NB4 (cell line): ENCODE measurements at regions not wholly inside any gene's neighbourhood (a gene's known extent, or its start where the extent isn't known, plus 50 kb on each side); places are given as distances from the start of the nearest gene placed in this dataset.

ENCODE experiments used
- DNase-seq: peaks from one replicate; pipeline ENCODE4 v3.0.0; 2010; ENCODE audit warnings: low read depth
- H3K4me3 ChIP-seq: one replicate; pipeline ENCODE4 v1.5.1; 2011; ENCODE audit warnings: mild to moderate bottlenecking, low read depth, low read length, moderate library complexity
- CTCF ChIP-seq: IDR thresholded peaks from one replicate; pipeline ENCODE4 v1.5.1; 2012; ENCODE audit warnings: low read depth, low read length
- MAX ChIP-seq: IDR thresholded peaks from 2 replicates; pipeline ENCODE4 v1.6.1; 2011; ENCODE audit warnings: low read depth, low read length
- MYC ChIP-seq: IDR thresholded peaks from 2 replicates; pipeline ENCODE4 v1.6.1; 2011; ENCODE audit warnings: low read depth, low read length
- POLR2A ChIP-seq: IDR thresholded peaks from 2 replicates; pipeline ENCODE4 v1.6.1; 2011; ENCODE audit warnings: mild to moderate bottlenecking; ENCODE audit not compliant: insufficient read length; ENCODE audit errors: extremely low read depth

DNA sequence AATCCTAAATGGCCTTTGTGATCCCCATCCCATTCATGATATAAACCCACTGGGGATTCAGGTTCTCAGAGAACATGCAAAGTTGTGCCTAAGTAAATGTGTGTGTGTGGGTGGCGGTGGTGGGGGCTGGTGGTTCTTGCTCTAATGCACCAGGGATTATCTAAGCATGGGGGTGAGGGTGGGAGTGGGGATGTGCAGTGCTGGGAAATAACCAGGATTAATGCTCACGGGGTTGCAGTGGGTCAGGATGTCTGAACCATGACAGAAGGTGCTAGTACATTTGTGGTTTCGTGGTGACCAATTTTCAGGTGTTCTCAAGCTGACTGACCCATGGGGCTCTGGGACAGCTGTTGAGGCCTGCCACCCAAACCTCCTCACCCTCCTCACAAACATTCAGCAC lies 101.0 kb downstream of the ZNF608 start:
- H3K4me3 ChIP-seq: no peak overlapping the region
- no peak for DNase-seq
- TF ChIP-seq MYC: no peak
- TF ChIP-seq MAX: no peak
- TF ChIP-seq CTCF: no peak
- TF ChIP-seq POLR2A: no peak

GRCh38 chr5:124644582-124644981 lies 101.9 kb downstream of the ZNF608 start:
- H3K4me3 ChIP-seq: no peak overlapping the region
- TF ChIP-seq POLR2A (no peak), MYC (no peak), MAX (no peak), CTCF (no peak)
- no peak for DNase-seq

- TF ChIP-seq MYC (no peak), POLR2A (no peak), MAX (no peak), CTCF (no peak)
- DNase-seq: no peak
These were observed 102.3 kb downstream of the ZNF608 start for GRCh38 chr5:124644138-124644537.

DNA sequence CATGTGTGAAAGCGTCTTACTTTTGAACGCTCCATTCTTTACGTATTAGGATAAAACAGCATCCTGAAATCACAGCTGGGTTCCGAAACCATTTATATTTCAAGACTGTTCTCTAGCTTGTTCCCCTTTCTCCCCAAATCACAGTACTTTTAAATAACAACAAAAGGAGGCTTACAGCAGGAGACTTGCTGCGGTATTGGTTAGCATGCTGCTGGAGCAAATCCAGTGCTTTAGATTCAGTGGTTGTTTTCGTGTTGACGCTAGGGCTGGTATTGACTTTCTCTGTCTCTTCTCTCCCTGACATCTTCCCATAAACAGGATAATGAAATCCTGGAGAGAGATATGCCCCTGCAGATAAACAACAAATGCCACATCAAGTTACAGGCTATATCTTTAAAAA lies 103.1 kb downstream of the ZNF608 start:
- TF ChIP-seq MAX (no peak), CTCF (no peak)
- H3K4me3 ChIP-seq: no peak overlapping the region
- no peak for DNase-seq

More at GRCh38 chr5:124644138-124644537, 102.3 kb downstream of the ZNF608 start:
- H3K4me3 ChIP-seq: no peak overlapping the region

DNA sequence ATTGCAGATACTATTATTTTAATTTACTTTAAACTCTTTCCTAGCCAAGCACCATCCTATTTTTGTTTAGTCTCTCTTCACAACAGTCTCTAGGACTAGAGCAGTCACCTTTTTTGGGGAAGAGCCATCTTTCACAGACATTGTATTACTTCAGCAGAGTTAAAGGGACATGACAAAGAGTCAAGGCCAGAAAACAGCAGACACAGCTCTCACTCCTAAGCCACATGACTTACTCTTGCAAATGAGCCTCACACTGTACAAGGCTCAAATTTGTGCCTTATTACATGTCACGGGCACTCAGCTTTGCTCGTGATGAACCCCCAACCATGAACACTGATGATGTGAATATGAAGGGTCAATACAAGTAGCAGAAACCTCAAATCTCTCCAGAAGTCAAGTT lies 104.3 kb downstream of the ZNF608 start:
- no peak overlapping the region for H3K4me3 ChIP-seq
- no peak for DNase-seq
- TF ChIP-seq MYC: no peak
- no peak for TF ChIP-seq MAX
- TF ChIP-seq POLR2A: no peak
- no peak for TF ChIP-seq CTCF

DNA sequence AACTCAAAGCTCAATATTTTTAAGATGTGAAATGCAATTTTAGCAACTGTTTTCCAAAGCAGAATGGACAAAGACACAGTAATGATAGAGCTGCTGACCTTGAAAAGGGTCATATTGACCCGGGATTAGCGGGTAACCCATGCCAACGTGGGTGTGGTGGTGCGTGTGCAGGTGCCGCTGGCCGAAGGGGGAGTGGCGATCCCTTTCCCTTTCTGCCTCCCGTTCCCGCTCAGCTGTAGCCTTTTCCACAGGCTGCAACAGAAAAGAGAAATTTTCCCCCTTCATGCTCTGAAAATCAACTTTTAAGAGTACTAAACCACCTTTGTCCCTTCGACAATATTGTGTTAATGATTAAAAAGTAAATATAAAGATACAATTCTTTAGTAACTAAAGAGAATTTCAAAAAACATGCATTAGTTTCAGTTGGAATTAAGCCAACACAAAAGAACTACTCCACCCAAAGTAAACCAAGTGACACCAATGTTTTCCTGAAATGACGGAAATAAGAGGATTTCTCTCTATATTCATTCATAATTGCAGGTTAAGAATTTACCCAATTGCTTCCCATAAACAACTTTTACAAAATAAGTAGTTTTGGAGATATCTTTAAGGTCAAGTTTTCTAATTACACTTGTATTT lies 105.2 kb downstream of the ZNF608 start:
- DNase-seq: no peak
- TF ChIP-seq POLR2A (no peak), CTCF (no peak), MAX (no peak), MYC (no peak)
- no peak overlapping the region for H3K4me3 ChIP-seq
